PC-9 (cell line): ENCODE measurements at regions not wholly inside any gene's neighbourhood (a gene's known extent, or its start where the extent isn't known, plus 50 kb on each side); places are given as distances from the start of the nearest gene placed in this dataset.

Experiments
- EZH2 ChIP-seq: fragments of 200-600 bp; sonication (generic); IDR thresholded peaks from 2 replicates; pipeline ENCODE4 v1.8.0; 2017; ENCODE audit warnings: antibody characterized with exemption, low read depth
- TF ChIP-seq, protein P1 (sequence below): fragments of 200-600 bp; sonication (generic); conservative IDR thresholded peaks from 2 replicates; pipeline ENCODE4 v1.6.1; 2017; ENCODE audit warnings: mixed run types, antibody characterized with exemption, mild to moderate bottlenecking, moderate library complexity

DNA sequence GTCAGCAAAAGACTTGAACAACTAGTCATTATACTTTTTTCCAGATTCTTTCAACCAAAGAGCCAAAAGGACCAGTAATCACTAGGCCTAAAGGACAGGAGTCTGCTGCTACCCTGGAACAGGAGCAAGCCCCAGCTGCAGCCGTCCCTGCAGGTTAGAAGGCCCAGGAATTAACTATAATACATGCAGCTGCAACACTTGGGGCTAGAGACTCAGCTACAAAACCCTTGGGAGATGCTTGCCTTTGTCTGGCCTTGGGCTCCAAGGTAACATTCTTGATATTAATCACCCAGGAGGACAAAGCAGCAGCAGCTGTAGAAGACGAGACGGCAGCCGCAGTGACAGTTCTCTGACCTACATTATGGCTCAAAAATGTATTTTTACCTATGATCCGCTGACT, 841.2 kb upstream of the ADGRL4 start:
- TF ChIP-seq EZH2 = no peak
- TF ChIP-seq, protein P1, sequence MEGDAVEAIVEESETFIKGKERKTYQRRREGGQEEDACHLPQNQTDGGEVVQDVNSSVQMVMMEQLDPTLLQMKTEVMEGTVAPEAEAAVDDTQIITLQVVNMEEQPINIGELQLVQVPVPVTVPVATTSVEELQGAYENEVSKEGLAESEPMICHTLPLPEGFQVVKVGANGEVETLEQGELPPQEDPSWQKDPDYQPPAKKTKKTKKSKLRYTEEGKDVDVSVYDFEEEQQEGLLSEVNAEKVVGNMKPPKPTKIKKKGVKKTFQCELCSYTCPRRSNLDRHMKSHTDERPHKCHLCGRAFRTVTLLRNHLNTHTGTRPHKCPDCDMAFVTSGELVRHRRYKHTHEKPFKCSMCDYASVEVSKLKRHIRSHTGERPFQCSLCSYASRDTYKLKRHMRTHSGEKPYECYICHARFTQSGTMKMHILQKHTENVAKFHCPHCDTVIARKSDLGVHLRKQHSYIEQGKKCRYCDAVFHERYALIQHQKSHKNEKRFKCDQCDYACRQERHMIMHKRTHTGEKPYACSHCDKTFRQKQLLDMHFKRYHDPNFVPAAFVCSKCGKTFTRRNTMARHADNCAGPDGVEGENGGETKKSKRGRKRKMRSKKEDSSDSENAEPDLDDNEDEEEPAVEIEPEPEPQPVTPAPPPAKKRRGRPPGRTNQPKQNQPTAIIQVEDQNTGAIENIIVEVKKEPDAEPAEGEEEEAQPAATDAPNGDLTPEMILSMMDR = no peak
